ENCODE measurements at regions not wholly inside any gene's neighbourhood (a gene's known extent, or its start where the extent isn't known, plus 50 kb on each side); places are given as distances from the start of the nearest gene placed in this dataset.

- TF ChIP-seq POLR2AphosphoS5 (IDR thresholded peaks at IDR 0.05; ENCODE audit: low read depth, low read length) (no peak), POLR2A (IDR thresholded peaks at IDR 0.05; ENCODE audit: low read depth, low read length) (no peak), TAF1 (IDR thresholded peaks at IDR 0.05; ENCODE audit: low read depth, low read length) (no peak), POU2F2 (IDR thresholded peaks at IDR 0.05; ENCODE audit: low read depth, low read length) (no peak), SPI1 (IDR thresholded peaks at IDR 0.05; ENCODE audit: low read depth, low read length) (no peak), PAX5 (IDR thresholded peaks at IDR 0.05; ENCODE audit: insufficient read depth, low read length, severe bottlenecking) (no peak)
Observed at GRCh38 chr16:65788434-65789140, 577.9 kb upstream of the CDH5 start.
